Kasumi-1 (cell line): ENCODE measurements at regions not wholly inside any gene's neighbourhood (a gene's known extent, or its start where the extent isn't known, plus 50 kb on each side); places are given as distances from the start of the nearest gene placed in this dataset.

Source experiments
- DNase-seq, 2 experiments: peaks; one replicate each; lab custom pipeline; 2025; lab: John Stamatoyannopoulos, UW

DNA sequence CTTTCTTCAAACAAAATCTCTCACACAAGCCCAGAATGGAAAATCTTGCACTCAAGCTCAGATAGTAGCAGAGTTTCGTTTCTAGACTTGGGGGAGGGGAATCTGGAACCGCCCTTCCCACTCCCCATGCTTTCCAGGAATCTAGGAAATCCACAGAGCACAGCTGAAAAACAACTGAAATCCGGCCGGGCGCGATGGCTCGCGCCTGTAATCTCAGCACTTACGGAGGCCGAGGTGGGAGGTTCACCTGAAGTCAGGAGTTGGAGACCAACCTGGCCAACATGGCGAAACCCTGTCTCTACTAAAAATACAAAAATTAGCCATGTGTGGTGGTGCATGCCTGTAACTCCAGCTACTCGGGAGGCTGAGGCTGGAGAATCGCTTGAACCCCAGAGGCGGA is 127.3 kb upstream of the SLC34A2 start:
- DNase-seq, result no peak

DNA sequence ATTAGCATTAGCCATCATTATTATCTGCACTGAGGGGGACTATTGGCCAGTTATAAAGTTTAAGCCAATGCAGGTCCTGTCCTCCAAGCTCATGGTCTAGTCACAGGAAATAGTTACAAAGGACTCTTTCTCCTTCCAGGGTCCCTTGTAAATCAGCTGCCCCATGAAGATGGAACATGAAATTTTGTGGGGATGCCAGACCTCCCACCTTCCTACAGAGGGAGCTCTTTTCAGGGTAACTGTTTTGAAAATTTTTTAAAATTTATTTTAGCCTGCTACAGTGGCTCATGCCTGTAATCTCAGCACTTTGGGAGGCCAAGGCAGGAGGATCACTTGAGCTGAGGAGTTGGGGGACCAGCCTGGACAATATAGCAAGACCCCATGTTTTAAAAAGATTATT is 124.4 kb upstream of the SLC34A2 start:
- peak; percentile 1 to 22 for DNase-seq

DNA sequence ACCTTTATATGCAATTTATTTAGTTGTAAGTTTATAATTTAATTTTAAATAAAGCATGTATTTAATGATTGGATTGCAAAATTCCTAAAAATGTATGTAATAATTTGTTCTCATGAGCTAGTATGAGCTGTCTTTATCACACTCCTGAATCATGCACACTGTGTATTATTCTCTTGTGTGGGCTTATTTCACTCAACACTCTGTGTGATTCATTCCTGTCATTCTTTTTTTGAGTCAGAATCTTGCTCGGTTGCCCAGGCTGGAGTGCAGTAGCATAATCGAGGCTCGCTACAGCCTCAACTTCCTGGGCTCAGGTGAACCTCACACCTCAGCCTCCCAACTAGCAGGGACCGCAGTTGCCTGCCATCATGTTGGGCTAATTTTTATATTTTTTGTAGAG is 123.1 kb upstream of the SLC34A2 start:
- DNase-seq, result no peak

DNA sequence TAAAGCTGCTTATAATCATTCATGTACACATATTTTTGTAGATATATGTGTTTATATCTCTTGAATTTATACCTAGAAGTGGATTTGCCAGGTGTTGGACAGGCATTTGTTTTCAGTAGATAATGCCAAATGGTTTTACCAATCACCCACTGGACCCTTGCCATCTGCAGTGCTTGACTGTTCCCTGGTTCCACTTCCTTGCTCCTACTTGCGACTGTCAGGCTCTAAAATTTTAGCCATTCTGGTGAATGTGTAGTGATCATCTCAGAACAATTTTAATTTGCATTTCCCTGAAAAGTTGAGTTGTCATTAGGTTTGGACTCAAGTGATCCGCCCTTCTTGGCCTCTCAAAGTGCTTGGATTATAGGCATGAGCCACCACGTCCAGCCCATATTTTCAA is 122.4 kb upstream of the SLC34A2 start:
- no peak for DNase-seq

DNA sequence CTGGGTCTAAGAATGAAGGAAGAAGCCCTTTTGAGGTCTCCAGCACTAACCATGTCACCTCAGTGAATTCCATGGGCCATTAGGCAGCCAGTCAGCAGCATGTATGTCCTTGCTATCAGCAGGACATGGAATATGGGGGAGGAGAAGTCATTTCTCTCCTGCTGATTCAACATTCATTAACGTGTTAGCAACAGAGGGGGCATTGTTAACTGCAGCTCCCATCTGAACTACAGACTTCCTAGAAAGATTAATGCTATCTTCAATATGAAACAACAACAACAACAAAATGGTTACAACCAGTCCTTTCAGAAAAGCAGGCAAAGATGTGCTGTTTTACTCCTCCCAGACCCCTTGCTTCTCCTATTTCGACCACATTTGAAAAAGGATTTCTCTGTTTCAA is 120.4 kb upstream of the SLC34A2 start:
- DNase-seq, result no peak

DNA sequence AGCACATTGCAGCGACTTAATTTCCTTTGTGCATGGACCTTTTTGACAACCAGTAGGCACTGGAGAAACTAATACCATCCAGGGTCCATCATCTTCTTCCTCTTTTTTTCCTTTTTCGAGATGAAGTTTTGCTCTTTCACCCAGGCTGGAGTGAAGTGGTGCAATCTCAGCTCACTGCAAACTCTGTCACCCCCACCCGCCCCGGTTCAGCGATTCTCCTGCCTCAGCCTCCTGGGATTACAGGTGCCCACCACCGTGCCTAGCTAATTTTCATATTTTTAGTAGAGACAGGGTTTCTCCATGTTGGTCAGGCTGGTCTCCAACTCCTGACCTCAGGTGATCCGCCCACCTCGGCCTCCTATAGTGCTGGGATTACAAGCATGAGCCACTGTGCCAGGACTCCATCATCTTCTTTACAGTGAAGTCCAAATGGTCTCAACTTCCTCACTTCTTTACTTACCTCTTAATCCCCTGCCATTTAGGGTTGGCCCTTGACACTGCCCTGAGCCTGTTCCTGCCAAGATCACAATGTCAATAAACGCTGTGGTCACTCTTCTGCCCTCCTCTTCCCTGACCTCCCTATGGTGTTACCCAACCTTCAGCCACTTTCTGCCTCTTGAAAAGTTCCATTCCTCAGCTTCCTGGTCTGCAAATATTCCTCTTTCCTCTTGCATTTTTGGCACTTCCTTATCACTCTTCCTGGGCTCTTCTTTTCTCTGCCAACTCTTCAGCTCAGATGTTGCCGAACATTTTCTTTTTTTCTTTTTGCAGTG is 119.8 kb upstream of the SLC34A2 start:
- no peak for DNase-seq

DNA sequence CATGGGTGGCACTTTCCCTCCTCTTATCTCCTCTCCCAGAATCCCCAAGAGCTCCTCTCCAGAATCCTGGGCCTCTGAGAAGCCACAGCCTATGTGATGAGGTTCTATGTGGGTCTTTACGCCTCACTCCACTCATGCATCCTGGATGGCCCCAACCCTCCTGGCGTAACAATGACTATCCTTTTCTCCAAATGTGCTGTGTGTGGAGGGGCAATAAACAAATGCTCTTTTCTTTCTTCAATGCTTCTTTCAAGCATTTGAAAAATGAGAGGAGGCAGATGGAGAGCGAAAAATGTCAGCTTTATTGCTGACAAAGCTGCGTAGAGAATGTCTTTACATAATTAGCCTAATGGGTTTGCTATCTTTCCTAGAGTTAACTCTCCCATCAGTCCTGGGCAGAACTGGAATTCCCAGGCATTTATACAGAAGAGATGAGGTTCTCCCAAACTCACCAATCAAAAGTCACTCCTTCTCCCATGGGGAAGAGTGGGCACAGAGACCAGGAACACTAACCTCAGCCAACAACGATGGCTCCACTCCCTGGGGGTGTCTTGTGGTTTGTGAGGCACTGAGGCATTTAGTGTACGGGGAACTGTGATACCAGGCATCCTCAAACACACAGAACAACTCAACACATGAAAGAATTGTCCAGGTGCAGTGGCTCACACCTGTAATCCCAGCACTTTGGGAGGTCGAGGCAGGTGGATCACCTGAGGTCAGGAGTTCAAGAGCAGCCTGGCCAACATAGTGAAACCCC is 118.9 kb upstream of the SLC34A2 start:
- DNase-seq, result no peak

DNA sequence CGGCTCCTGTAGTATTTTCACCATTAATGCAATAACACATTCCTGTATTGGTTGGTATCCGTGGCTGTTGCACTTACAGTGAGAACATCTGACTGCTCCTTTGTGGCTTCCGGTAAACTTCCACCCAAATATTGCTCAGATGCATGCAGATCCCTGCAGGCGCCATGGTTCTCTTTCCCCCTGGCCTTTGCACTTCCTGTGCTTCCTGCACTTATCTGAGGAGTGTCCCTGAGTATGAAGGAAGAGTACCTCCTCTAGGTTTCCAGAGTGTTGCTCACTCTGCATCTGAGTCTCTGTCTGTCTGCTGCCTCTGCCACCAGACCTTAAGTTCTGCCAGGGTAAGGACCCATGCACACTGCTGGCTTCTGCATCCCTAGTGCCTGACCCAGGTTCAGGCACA is 117.2 kb upstream of the SLC34A2 start:
- DNase-seq, result no peak

DNA sequence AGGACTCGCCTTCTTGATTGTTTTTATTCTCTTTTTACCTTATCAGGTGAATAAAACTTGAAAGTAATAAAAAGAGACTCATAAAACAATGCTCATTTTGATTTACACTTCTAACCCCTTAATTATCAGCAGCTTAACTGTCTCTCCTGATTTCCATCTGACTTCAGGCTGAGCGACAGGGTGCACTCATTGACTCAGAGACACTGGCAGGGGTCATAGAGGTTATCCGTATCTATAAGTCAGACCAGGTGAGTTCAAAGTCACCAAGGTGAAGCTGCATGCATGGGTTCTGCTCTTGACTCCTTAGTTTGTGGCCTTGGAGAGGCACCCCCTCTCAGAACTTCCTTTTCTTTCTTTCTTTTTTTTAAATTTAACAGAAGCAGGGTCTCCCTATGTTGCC is 116.4 kb upstream of the SLC34A2 start:
- DNase-seq, result no peak

DNA sequence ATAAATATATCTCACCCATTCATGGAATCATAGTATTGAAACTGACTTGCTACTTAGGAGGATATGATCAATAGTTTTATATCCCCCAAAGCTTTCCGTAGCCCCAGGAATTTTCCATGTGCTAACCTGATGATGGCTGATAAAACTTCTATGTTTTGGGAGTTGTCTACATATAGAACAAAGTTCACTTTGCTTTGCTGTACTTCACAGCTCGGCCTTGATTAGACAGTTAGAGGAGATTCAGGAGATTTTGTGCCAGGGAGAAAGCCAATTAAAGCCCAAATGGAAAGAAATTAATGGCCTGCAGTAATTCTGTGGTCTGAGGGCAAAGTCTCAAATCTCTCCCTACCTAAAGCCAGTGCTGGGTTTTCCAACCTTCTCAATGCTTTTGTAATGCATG is 114.9 kb upstream of the SLC34A2 start:
- DNase-seq, result no peak

DNA sequence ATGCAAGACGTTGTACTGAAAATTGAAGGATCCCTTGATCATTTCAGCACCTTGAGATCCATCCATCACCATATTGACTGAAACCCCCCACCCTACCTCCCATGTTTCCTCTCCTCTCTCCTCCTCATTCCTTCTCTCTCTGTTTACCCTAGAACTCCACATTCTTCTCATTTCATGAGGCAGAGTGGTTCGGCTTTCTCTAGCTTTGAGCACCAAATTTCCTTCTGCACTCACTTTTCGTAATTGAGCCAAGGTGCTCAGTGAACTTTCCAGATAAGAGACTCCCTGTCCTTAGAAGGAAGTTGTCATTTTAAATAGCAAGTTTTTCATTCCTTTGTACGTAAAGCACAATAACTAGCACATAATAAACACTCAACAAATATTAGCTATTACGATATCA is 108.3 kb upstream of the SLC34A2 start:
- DNase-seq, result no peak

DNA sequence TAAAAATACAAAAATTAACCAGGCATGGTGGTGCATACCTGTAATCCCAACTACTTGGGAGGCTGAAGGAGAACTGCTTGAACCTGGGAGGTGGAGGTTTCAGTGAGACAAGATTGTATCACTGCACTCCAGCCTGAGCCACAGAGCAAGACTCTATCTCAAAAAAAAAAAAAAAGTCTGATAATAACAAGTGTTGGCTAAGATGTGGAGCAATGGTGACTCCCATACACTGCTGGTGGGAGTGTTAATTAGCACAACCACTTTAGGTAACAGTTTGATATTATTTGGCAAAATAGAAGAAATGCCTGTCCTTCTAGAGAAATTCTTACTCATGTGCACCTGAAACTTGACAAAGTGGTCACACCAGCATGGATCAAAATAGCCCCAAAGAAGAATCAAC is 106.2 kb upstream of the SLC34A2 start:
- no peak for DNase-seq

DNA sequence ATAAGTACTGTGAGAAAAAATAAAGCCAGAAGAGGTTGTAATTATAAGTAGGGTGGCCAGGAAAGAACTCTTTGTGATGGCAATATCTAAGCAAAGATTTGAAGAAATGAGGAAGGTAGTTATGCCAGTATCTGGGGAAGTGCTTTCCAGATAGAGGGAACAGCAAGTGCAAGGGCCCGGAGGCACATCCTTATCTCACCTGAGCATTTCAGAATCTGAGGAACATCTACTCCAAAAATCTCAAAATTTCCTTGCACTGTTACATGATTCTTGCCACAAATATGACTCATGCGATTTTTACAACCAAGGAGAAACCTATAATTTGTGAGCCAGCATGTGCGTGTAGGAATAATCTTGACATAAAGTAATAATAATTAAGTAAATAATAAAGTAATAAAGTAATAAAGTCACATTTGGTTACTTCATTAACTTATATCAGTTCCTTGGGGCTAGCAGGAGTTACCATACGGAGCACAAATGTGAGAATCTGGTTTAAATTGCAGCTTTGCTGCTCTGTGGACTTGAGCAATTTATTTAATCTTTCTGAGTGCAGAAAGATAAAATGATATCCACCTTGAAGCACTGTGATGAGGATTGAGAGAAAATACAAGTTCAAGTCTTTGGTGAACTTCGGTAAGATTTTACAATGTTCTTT is 105.1 kb upstream of the SLC34A2 start:
- DNase-seq, result no peak

DNA sequence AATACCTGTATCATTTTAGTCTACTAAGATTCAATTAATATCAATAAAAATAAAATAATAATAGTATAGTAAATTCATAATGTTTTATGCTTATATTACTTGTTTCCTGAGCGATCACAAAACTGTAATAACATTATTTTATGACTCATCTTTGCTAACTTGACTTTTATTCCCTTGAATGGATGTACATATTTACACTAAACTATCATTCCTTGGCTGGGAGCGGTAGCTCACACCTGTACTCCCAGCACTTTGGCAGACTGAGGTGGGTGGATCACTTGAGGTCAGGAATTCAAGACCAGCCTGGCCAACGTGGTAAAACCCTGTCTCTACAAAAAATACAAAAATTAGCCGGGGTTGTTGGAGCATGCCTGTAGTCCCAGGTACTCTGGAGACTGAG is 104.0 kb upstream of the SLC34A2 start:
- no peak for DNase-seq

DNA sequence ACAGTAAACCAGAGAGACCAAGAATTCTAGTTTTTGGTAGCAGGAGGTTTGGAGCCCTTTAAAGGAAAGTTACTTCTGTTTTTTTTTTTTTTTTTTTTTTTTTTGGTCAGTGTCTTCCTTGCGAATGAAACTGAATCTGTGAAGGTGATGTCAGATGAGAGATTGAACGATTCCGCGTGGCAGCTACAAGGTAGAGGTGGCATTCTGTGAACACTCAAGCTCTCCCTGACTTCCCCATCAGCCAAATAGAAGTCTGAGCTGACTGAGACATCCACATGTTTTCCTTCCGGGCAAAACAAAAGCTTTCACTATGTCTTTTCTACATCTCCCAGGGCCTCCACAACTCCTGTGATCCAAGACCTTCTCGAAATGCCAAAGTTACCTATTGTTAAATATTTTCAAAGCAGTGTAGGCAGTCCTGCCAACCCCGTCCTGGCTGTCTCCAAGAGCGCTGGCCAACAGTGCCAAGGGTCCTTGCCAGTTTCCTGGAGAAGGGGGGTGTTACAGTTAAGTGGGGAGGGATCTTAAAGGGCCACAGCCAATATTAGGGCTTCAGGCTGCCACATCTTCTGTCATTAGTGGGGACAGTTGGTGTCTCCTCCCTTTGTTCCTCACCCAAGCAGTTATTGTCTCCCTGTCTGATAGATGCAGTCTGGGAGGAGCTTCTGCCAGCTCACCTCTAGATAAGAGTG is 102.9 kb upstream of the SLC34A2 start:
- DNase-seq, result no peak

DNA sequence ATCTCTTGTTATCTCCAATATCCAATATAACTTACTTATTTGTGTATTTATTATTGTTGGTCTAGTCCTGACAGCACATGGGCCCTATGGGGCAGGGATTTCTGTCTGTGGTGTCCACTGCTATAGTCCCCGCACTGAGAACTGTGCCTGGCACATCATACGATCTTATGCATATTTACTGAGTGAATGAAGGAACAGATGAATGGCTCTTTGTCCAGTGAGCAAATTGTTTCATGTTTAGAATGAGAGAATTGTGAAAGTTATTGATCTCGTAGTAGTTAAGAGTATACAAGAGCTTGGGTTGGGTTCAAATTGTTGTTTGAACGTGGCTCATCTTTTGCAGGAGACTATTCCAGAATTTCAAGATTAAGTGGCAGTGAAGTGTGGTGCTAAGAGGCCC is 96.1 kb upstream of the SLC34A2 start:
- no peak for DNase-seq

DNA sequence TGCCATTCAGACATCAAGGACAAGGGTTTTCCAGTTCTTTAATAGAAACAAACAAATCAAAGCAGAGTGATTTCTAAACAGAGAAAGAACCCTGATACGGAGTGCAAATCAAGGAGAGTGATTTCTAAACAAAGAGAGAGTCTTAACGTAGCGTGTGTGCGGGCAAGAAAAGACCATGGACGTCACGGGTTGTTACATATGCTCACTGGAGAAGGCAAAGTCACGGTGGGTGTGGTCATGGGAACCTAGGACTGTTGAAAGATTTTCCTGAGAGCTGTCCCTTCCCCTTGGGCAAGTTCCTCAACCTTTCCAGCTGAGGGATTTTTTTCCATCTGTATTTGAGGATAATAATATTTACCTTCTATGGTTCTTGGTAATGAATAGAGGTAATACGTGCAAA is 95.0 kb upstream of the SLC34A2 start:
- DNase-seq, result no peak

DNA sequence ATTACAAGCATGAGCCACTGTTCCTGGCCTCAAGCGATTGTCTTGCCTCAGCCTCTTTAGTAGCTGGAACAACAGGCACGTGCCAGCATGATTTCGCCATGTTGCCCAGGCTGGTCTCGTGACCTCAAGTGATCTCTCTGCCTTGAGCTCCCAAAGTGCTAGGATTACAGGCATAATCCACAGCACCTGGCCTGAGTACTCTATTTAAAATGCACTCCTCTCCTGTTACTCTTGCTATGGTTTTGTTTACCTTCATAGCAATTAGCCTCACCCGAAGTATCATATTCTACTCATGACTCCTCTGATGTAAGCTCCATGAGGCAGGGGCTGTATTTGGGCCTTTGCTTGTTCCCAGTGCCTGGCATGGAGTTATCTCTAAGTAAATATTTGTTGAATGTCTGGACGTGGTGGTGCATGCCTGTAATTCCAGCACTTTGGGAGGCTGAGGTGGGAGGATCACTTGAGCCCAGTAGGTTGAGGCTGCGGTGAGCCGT is 92.5 kb upstream of the SLC34A2 start:
- no peak for DNase-seq

DNA sequence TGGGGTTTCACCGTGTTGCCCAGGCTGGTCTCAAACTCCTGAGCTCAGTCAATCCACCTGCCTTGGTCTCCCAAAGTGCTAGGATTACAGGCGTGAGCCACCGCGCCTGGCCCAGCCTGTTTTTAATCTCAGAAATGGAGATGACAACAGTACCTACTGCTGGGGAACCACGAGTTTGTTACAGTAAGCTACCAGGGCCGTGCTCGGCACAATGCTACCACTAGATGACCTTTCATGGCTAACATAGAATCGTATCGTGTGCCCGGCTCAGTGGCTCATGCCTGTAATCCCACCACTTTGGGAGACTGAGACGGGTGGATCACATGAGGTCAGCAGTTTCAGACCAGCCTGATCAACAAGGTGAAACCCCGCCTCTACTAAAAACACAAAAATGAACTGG is 90.8 kb upstream of the SLC34A2 start:
- no peak for DNase-seq

DNA sequence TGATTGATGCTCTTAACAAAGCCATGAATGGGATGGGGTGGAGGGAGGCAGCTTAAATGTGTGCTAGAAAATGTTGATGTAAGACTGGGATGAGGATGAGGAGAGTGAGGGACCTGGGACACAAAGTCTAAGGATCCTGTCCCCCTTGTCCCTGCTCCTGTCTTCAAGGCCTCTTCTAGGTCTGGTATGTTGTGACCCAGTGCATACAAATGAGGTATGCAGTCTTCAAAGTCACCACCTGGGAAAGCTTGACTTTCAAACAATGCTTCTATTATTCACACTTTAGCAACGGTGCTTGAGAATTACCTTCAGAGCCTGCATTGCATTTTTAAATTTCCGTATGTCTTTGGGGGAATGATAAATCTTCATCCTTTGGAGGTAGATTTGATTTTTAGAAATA is 88.4 kb upstream of the SLC34A2 start:
- DNase-seq, result no peak

DNA sequence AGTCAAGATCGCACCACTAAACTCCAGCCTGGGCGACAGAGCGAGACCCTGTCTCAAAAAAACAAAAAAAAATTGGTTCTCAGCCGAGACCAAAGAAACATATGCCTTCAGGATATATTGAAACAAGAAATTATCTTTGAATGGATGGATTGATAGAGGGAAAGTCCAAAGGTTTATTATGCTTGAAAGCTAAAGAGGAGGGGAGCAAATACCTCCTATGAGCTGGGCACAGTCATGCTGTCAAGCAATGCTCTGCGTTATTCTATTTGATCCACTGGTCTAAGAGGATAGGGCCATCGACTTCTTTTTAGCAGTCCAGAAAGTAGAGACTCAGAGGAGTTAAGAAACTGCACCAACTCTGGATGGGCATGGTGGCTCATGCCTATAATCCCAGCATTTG is 85.9 kb upstream of the SLC34A2 start:
- DNase-seq, result no peak

DNA sequence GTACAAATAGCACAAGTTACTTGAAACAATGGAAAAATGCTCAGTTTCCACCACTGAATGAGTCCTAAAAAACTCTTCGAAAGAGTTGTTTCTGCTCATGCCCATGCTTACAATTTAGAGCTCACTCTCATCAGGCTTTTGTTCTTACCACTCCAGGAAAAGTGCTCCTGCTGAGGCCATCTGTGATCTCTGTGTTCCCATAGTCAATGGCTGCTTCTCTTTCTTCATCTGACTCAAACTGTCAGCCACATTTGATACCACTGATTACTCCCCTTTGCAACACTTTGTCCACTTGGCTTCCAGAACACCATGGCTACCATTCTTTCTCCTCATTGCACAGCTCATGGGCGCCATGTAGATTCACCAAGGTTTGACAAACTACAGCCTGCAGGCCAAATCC is 80.0 kb upstream of the SLC34A2 start:
- DNase-seq, result no peak

DNA sequence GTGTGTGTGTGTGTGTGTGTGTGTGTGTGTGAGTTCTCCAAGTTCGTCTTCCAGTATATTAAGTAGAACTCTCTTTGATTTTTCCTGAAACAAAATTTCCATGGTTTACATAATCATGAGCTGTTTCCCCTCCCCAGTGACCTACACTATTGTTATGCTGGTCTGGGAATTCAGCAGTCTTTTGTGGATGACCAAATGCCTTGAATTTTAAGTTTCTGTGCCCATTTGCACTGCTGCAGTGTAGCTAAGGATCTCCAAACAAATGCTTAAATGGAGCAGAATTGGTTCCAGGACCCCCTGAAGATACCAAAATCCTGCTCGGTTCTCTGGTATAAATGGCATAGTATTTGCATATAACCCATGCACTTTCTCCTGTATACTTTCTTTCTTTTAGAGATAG is 77.2 kb upstream of the SLC34A2 start:
- no peak for DNase-seq
